Thyroid gland (tissue), 4 donors: ENCODE measurements at regions not wholly inside any gene's neighbourhood (a gene's known extent, or its start where the extent isn't known, plus 50 kb on each side); places are given as distances from the start of the nearest gene placed in this dataset.

Source experiments
- POLR2A ChIP-seq, 2 donors: fragments of 450-650 bp; IDR thresholded peaks; one replicate each; pipeline ENCODE4 v1.6.1; 2017; ENCODE audit warnings: antibody characterized with exemption in 2 of 2, mild to moderate bottlenecking in 2 of 2, moderate library complexity in 1 of 2
- TF ChIP-seq, protein P1 (sequence below), 6 experiments: fragments of 200-600 bp in 3 of 6; fragments of 450-650 bp in 3 of 6; sonication (generic) in 3 of 6; IDR thresholded peaks; one replicate each; pipeline ENCODE4 v1.5.1; 2016 to 2019; ENCODE audit warnings: antibody characterized with exemption in 6 of 6, mild to moderate bottlenecking in 2 of 6, inconsistent platforms in 1 of 6, moderate library complexity in 1 of 6

- TF ChIP-seq, protein P1, sequence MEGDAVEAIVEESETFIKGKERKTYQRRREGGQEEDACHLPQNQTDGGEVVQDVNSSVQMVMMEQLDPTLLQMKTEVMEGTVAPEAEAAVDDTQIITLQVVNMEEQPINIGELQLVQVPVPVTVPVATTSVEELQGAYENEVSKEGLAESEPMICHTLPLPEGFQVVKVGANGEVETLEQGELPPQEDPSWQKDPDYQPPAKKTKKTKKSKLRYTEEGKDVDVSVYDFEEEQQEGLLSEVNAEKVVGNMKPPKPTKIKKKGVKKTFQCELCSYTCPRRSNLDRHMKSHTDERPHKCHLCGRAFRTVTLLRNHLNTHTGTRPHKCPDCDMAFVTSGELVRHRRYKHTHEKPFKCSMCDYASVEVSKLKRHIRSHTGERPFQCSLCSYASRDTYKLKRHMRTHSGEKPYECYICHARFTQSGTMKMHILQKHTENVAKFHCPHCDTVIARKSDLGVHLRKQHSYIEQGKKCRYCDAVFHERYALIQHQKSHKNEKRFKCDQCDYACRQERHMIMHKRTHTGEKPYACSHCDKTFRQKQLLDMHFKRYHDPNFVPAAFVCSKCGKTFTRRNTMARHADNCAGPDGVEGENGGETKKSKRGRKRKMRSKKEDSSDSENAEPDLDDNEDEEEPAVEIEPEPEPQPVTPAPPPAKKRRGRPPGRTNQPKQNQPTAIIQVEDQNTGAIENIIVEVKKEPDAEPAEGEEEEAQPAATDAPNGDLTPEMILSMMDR (IDR thresholded peaks at IDR 0.05) = no peak
- TF ChIP-seq POLR2A (IDR thresholded peaks at IDR 0.05) = no peak
Observed at GRCh38 chr9:88694625-88695024, 159.6 kb downstream of the NXNL2 start.
